Tibial nerve (tissue), 3 donors: ENCODE measurements at regions not wholly inside any gene's neighbourhood (a gene's known extent, or its start where the extent isn't known, plus 50 kb on each side); places are given as distances from the start of the nearest gene placed in this dataset.

Source experiments
- EP300 ChIP-seq, 2 donors: sonication (generic); formaldehyde crosslinking; IDR thresholded peaks; one replicate each; pipeline ENCODE4 v1.6.1; 2017; ENCODE audit warnings: antibody characterized with exemption in 2 of 2, mild to moderate bottlenecking in 1 of 2
- POLR2A ChIP-seq, 2 donors: fragments of 450-650 bp; IDR thresholded peaks; one replicate each; pipeline ENCODE4 v1.6.1; 2017; ENCODE audit warnings: antibody characterized with exemption in 2 of 2, mild to moderate bottlenecking in 2 of 2, moderate library complexity in 2 of 2

- TF ChIP-seq POLR2A (IDR thresholded peaks at IDR 0.05) (no peak), EP300 (IDR thresholded peaks at IDR 0.05) (no peak)
Observed at GRCh38 chr3:16825617-16826204, 59.0 kb upstream of the PLCL2 start.
